Stimulated activated CD4-positive, alpha-beta T cell treated with anti-CD3 and anti-CD28 coated beads, Interleukin-4, amount 100 ng/mL, for 1 hour (primary cell): ENCODE measurements at regions not wholly inside any gene's neighbourhood (a gene's known extent, or its start where the extent isn't known, plus 50 kb on each side); places are given as distances from the start of the nearest gene placed in this dataset.
"Not testable (repeated sequence)": the region's sequence is repeated elsewhere in the genome, so short reads cannot be mapped to it uniquely, and the experiment has no call there.

Source experiments
- DNase-seq: peaks from one replicate; pipeline ENCODE4 v3.0.0-alpha.2; 2020

GRCh38 chr22:48404801-48405447 is 1422.7 kb downstream of the BRD1 start:
- no peak for DNase-seq

- DNase-seq = no peak
Observed at GRCh38 chr22:48403521-48404403, 1423.9 kb downstream of the BRD1 start.

GRCh38 chr22:48402591-48403031 is 1425.1 kb downstream of the BRD1 start:
- DNase-seq = no peak

- not testable (repeated sequence) for DNase-seq
Observed at GRCh38 chr22:48401523-48401922, 1426.2 kb downstream of the BRD1 start.

- DNase-seq = no peak
Observed at GRCh38 chr22:48398181-48398905, 1429.3 kb downstream of the BRD1 start.

GRCh38 chr22:48397531-48398180 is 1430.0 kb downstream of the BRD1 start:
- DNase-seq = no peak

- no peak for DNase-seq
Observed at GRCh38 chr22:48396785-48397530, 1430.7 kb downstream of the BRD1 start.

GRCh38 chr22:48396091-48396784 is 1431.4 kb downstream of the BRD1 start:
- DNase-seq = no peak

- DNase-seq = no peak
Observed at GRCh38 chr22:48395201-48395600, 1432.5 kb downstream of the BRD1 start.

- no peak for DNase-seq
Observed at GRCh38 chr22:48394787-48395186, 1432.9 kb downstream of the BRD1 start.

- DNase-seq = no peak
Observed at GRCh38 chr22:48393885-48394284, 1433.8 kb downstream of the BRD1 start.

- no peak for DNase-seq
Observed at GRCh38 chr22:48393041-48393370, 1434.7 kb downstream of the BRD1 start.

- no peak for DNase-seq
Observed at GRCh38 chr22:48391820-48392219, 1435.9 kb downstream of the BRD1 start.

GRCh38 chr22:48391171-48391711 is 1436.4 kb downstream of the BRD1 start:
- no peak for DNase-seq

- no peak for DNase-seq
Observed at GRCh38 chr22:48389916-48390315, 1437.8 kb downstream of the BRD1 start.

GRCh38 chr22:48382197-48382596 is 1445.5 kb downstream of the BRD1 start:
- no peak for DNase-seq

GRCh38 chr22:48380016-48380665 is 1447.5 kb downstream of the BRD1 start:
- no peak for DNase-seq

GRCh38 chr22:48379371-48379770 is 1448.3 kb downstream of the BRD1 start:
- DNase-seq = no peak

- no peak for DNase-seq
Observed at GRCh38 chr22:48378673-48379072, 1449.0 kb downstream of the BRD1 start.

GRCh38 chr22:48376936-48377712 is 1450.5 kb downstream of the BRD1 start:
- DNase-seq = no peak
